ENCODE measurements at regions not wholly inside any gene's neighbourhood (a gene's known extent, or its start where the extent isn't known, plus 50 kb on each side); places are given as distances from the start of the nearest gene placed in this dataset.

DNA sequence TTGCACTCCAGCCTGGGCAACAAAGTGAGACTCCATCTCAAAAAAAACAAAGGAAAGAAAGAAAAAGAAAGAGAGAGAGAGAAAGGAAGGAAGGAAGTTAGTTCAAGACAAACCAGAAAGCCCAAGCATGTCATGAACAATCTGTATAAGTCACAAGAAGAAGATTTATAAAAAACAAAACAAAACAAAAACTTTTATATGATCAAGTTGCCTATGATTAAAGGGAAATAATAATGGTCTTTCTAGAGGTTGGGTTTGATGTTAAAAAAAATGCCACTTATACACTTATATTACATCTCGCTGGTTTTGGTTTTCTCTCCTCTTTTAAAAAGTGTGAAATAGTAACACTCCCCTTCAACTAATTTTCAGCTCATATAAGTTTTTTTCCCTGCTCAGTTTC, 146.2 kb upstream of the CARMIL1 start:
- TF ChIP-seq, protein P1, sequence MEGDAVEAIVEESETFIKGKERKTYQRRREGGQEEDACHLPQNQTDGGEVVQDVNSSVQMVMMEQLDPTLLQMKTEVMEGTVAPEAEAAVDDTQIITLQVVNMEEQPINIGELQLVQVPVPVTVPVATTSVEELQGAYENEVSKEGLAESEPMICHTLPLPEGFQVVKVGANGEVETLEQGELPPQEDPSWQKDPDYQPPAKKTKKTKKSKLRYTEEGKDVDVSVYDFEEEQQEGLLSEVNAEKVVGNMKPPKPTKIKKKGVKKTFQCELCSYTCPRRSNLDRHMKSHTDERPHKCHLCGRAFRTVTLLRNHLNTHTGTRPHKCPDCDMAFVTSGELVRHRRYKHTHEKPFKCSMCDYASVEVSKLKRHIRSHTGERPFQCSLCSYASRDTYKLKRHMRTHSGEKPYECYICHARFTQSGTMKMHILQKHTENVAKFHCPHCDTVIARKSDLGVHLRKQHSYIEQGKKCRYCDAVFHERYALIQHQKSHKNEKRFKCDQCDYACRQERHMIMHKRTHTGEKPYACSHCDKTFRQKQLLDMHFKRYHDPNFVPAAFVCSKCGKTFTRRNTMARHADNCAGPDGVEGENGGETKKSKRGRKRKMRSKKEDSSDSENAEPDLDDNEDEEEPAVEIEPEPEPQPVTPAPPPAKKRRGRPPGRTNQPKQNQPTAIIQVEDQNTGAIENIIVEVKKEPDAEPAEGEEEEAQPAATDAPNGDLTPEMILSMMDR (IDR thresholded peaks at IDR 0.05; ENCODE audit: low read depth, low read length), result no peak
- H3K4me3 ChIP-seq (ENCODE audit: low read depth, low read length), result no peak overlapping the region
- no peak for DNase-seq (ENCODE audit: low read depth, low spot score)
- ChIA-PET POLR2A (no interaction called here), CTCF (interaction anchor here (0.6 kb wide), 1 partner anchor 15 kb away, joined by 3 read pairs; no protein-coding TSS in a partner anchor)
- H3K27ac ChIP-seq (ENCODE audit: low read depth, low read length), result no peak overlapping the region
- H3K9me3 ChIP-seq (ENCODE audit: control insufficient read depth, insufficient read depth, low read length), result peaks cover 3% of the 10 kb centered on the region; the same call in 1 of the 2 replicates
- H3K27me3 ChIP-seq (ENCODE audit: control insufficient read depth, insufficient read depth, low read length), result no peaks in the 10 kb centered on the region

DNA sequence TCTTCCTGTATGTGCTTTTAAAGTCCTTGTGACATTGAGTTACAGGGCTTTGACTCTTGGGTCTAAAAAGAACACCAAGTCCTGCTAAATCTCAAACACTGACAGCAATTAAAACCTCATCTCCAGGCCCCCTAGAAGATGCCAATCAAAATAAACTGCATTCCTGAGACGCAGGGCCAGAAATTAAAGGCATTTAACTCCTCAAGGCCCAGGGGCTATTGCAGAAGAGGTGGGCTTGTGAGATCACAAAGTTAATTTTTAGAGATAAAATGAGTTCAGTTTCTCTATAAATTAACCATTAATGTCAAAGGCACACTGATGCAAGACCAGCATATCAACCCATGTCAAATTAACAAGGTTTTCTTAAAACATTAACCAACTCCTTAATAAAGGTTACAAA, 145.6 kb upstream of the CARMIL1 start:
- H3K9me3 ChIP-seq (ENCODE audit: control insufficient read depth, insufficient read depth, low read length), result peaks cover 3% of the 10 kb centered on the region; the same call in 1 of the 2 replicates
- POLR2A ChIA-PET, result no interaction called here
- no peak for DNase-seq (ENCODE audit: low read depth, low spot score)
- H3K4me3 ChIP-seq (ENCODE audit: low read depth, low read length), result no peak overlapping the region
- CTCF ChIA-PET, result no interaction called here
- no peak overlapping the region for H3K27ac ChIP-seq (ENCODE audit: low read depth, low read length)
- H3K27me3 ChIP-seq (ENCODE audit: control insufficient read depth, insufficient read depth, low read length), result no peaks in the 10 kb centered on the region
- TF ChIP-seq, protein P1 (IDR thresholded peaks at IDR 0.05; ENCODE audit: low read depth, low read length), result no peak

DNA sequence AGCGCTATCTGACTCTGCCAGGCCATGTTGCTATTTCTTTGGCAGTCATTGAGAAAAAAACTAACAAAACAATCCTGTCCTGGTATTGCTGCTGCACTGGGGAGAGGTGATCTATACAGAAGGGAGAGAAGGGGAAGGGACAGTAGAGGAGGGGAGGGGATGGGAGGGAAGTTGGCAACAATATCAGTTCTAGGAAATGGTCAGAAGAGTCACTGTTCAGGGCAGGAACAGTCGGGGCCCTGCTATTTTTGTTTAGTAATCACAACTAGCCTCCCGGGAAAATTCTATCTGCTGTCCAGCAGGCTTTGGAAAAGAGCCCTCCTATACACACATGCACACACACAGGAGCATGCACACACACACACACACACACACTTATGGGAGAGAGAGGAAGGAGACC, 142.3 kb upstream of the CARMIL1 start:
- TF ChIP-seq, protein P1 (IDR thresholded peaks at IDR 0.05; ENCODE audit: low read depth, low read length), result no peak
- no peak for DNase-seq (ENCODE audit: low read depth, low spot score)
- Histone ChIP-seq H3K9me3 (ENCODE audit: control insufficient read depth, insufficient read depth, low read length) (peaks cover 3% of the 10 kb centered on the region; the same call in 1 of the 2 replicates), H3K4me3 (ENCODE audit: low read depth, low read length) (no peak overlapping the region), H3K27ac (ENCODE audit: low read depth, low read length) (no peak overlapping the region), H3K27me3 (ENCODE audit: control insufficient read depth, insufficient read depth, low read length) (no peaks in the 10 kb centered on the region)
- ChIA-PET POLR2A (no interaction called here), CTCF (interaction anchor here (1.3 kb wide), 1 partner anchor 108 kb away, joined by 3 read pairs; no protein-coding TSS in a partner anchor)

DNA sequence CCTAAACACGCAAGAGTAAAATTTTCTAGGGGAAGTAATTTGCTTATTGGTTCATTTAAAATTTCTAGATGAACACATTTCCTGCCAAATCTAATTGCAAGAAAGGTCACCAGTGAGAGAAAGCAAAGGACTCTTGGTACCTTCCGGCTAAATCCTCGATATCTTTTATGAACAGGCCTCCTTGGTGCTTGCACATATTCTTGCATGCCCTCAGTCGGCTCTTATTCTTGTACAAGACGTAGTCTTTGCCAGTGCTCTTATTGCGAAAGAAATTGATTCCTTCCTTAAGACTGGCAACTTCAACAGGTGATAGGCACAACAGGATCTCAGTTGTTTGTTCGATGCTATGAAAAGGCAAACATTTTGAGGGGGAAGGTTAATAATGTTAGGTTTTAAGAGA, 141.7 kb upstream of the CARMIL1 start:
- Histone ChIP-seq H3K4me3 (ENCODE audit: low read depth, low read length) (no peak overlapping the region; the same call in 1 of the 2 replicates), H3K9me3 (ENCODE audit: control insufficient read depth, insufficient read depth, low read length) (peaks cover 3% of the 10 kb centered on the region; the same call in 1 of the 2 replicates), H3K27ac (ENCODE audit: low read depth, low read length) (no peak overlapping the region), H3K27me3 (ENCODE audit: control insufficient read depth, insufficient read depth, low read length) (no peaks in the 10 kb centered on the region)
- ChIA-PET CTCF (interaction anchor here (0.6 to 2.2 kb wide), 2 partner anchors 8 to 464 kb away, joined by 3 to 5 read pairs; no protein-coding TSS in a partner anchor), POLR2A (interaction anchor here (0.8 kb wide), 1 partner anchor 37 kb away, joined by 3 read pairs; no protein-coding TSS in a partner anchor)
- TF ChIP-seq, protein P1 (IDR thresholded peaks at IDR 0.05; ENCODE audit: low read depth, low read length), result no peak
- DNase-seq (ENCODE audit: low read depth, low spot score), result no peak

DNA sequence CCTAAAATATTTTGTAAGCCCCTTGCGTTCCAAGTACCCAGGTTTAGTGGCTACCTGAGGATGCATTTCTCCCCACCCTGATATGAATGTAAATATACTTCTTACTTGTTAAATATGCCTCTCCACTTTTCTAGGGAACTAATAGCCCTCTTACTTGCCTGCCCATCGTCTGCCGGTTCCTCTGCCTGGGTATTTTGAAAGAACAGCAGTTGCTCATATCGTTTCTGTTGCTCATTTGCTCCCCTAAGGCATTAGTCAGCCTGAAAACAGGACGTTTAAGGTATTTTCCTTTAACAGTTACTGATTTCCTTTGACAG, 141.3 kb upstream of the CARMIL1 start:
- DNase-seq (ENCODE audit: low read depth, low spot score), result no peak
- Histone ChIP-seq H3K27ac (ENCODE audit: low read depth, low read length) (peak overlapping the region; percentile 52), H3K4me3 (ENCODE audit: low read depth, low read length) (peak overlapping the region; percentile 57), H3K9me3 (ENCODE audit: control insufficient read depth, insufficient read depth, low read length) (no peaks in the 10 kb centered on the region), H3K27me3 (ENCODE audit: control insufficient read depth, insufficient read depth, low read length) (no peaks in the 10 kb centered on the region)
- POLR2A ChIA-PET, result interaction anchor here (0.7 to 1.1 kb wide), 3 partner anchors 35 to 306 kb away, joined by 3 to 6 read pairs (median 3); no protein-coding TSS in a partner anchor
- TF ChIP-seq, protein P1 (IDR thresholded peaks at IDR 0.05; ENCODE audit: low read depth, low read length), result no peak
- CTCF ChIA-PET, result interaction anchor here (0.6 to 2.2 kb wide), 2 partner anchors 8 to 464 kb away, joined by 3 to 5 read pairs; no protein-coding TSS in a partner anchor
